Left ventricle myocardium inferior (tissue), 1 donor: ENCODE measurements at regions not wholly inside any gene's neighbourhood (a gene's known extent, or its start where the extent isn't known, plus 50 kb on each side); places are given as distances from the start of the nearest gene placed in this dataset.

Experiments
- DNase-seq: peaks from one replicate; pipeline ENCODE4 v3.0.0-alpha.2; 2020
- H3K27ac ChIP-seq: fragments of 200-600 bp; replicated peaks from 2 replicates; pipeline ENCODE4 v1.8.0; 2021
- H3K27me3 ChIP-seq: fragments of 200-600 bp; 2 replicates; pipeline ENCODE4 v1.8.0; 2021; ENCODE audit warnings: low read depth
- H3K36me3 ChIP-seq: fragments of 200-600 bp; 2 replicates; pipeline ENCODE4 v1.8.0; 2021
- H3K4me1 ChIP-seq: fragments of 200-600 bp; 2 replicates; pipeline ENCODE4 v1.8.0; 2021
- H3K4me3 ChIP-seq: fragments of 200-600 bp; 2 replicates; pipeline ENCODE4 v1.8.0; 2021; ENCODE audit warnings: mild to moderate bottlenecking, moderate library complexity
- H3K9me3 ChIP-seq: fragments of 200-600 bp; replicated peaks from 2 replicates; pipeline ENCODE4 v1.8.0; 2021
- intact Hi-C: fragments of 100-400 bp; cut with micrococcal nuclease; formaldehyde crosslinking; loops from one replicate; pipeline ENCODE4 v1.11.0; 2022
- TF ChIP-seq, protein P1 (sequence below): fragments of 200-600 bp; IDR thresholded peaks from 2 replicates; pipeline ENCODE4 v1.8.0; 2021; ENCODE audit warnings: antibody characterized with exemption, mild to moderate bottlenecking, borderline replicate concordance
- donor health status: DM: no; HTN: yes; CAD: no; lungs with severe emphysema.

DNA sequence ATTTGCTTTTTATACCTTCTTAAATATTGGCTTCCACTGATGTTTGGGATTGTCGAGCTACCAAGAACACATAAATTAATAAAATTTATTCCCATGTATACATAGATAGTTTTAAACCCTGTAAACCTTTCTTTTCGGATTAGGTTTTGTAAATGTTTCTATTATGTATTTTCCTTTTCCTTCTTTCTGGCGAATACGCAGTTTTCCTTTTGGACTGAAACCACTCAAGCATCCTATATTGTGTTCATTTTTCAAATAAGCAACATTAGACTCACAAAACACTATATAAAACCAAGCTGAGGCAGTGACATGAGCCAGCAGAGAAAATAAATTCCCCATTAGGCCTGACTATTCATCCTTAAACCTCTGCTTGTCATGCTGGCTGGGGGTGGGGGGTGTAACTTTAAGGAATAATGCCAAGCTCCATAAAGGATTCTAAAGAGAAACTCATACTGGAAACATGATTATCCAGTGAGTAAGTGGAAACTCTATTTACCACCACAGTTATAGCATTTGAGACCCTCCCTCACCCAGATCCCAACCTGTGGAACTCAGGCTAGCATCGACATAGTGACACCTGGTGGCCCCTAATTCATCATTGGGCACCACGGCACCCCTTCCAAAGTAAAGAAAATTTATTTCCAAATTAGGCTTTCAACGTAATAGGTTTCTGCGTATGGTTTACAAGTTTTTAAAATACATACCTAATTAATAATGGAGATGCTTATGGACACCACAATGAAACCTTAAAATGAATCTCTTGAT, 86.5 kb upstream of the CELF2 start:
- intact Hi-C loops, result no loop called here
- DNase-seq, result no peak
- Histone ChIP-seq H3K27me3 (no peaks in the 10 kb centered on the region), H3K27ac (no peak overlapping the region), H3K4me1 (no peaks in the 10 kb centered on the region), H3K4me3 (no peak overlapping the region), H3K36me3 (no peaks in the 10 kb centered on the region), H3K9me3 (no peaks in the 10 kb centered on the region)
- TF ChIP-seq, protein P1, sequence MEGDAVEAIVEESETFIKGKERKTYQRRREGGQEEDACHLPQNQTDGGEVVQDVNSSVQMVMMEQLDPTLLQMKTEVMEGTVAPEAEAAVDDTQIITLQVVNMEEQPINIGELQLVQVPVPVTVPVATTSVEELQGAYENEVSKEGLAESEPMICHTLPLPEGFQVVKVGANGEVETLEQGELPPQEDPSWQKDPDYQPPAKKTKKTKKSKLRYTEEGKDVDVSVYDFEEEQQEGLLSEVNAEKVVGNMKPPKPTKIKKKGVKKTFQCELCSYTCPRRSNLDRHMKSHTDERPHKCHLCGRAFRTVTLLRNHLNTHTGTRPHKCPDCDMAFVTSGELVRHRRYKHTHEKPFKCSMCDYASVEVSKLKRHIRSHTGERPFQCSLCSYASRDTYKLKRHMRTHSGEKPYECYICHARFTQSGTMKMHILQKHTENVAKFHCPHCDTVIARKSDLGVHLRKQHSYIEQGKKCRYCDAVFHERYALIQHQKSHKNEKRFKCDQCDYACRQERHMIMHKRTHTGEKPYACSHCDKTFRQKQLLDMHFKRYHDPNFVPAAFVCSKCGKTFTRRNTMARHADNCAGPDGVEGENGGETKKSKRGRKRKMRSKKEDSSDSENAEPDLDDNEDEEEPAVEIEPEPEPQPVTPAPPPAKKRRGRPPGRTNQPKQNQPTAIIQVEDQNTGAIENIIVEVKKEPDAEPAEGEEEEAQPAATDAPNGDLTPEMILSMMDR, result peak; percentile 35

DNA sequence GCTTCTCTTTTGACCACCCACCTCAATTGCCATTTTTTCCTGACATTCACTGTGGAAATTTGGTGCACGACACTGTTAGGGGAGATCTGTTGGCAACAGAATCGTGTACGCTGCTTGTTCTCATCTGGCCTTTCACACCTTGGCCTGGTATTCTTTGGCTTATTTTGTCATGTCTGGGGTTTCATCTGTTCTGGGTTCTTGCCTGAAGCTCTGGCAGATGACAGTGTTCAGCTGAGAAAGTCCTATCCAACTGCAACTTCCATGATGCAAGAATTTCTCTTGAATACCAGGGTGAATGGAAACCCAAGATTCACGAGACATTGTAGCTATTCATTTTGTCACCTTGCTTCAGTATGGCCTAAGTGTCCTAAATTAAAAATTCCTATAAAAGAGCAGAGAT, 82.6 kb upstream of the CELF2 start:
- no peaks in the 10 kb centered on the region for H3K4me1 ChIP-seq
- intact Hi-C loops, result no loop called here
- no peaks in the 10 kb centered on the region for H3K36me3 ChIP-seq
- no peak for DNase-seq
- H3K27me3 ChIP-seq, result no peaks in the 10 kb centered on the region
- peaks cover 3% of the 10 kb centered on the region for H3K9me3 ChIP-seq
- no peak overlapping the region for H3K4me3 ChIP-seq
- no peak overlapping the region for H3K27ac ChIP-seq
- TF ChIP-seq, protein P1, result no peak

DNA sequence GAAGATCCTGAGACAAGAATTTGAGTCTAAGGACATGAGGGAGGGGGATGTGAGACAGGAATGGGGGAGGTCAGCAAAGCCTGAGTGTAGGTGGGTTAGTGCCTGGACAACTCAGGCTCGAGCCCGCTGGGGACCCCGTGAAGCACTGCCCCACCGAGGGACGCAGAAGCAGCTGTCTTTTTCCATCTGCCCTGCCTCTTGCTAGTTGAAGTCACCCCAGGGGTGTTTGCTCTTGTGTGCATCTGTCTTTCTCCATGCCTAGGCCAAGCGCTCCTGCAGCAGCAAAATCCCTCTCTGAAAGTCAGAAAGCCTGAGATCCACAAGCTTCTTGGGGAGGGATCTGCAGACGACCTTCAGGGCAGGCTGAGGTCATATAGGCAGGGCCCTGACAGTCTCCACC, 79.0 kb upstream of the CELF2 start:
- Histone ChIP-seq H3K27ac (no peak overlapping the region), H3K9me3 (peaks cover 16% of the 10 kb centered on the region), H3K4me1 (no peaks in the 10 kb centered on the region), H3K27me3 (no peaks in the 10 kb centered on the region), H3K4me3 (no peak overlapping the region), H3K36me3 (no peaks in the 10 kb centered on the region)
- intact Hi-C loops, result no loop called here
- TF ChIP-seq, protein P1, result no peak
- DNase-seq, result no peak

DNA sequence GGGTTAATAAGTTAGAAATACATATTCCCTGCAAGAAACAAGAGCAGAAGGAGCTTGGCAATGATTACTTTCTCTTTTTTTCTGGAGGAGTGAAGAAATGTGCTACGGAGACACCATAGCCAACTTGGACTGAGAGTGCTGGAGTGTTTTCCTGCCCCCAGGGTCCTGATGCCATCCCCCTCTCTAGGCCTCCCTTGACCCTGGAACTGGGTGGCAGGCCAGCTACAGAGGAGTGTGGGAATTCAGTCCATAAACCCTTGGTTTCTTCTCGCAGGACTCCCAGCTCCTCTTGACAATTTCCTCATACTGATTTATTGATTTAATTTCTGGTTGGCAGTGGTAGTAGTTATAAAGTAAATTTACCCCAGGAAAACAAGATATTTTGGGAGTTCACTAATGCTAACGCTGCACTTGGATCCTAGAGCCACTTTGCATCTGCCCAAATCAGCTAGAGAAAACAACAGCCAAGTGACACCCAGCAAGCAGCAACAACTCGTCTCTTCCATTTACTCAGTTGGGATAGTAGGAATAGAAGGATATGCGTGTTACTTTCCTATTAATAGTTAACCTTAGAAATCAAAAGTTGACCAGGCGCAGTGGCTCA, 76.4 kb upstream of the CELF2 start:
- intact Hi-C loops, result no loop called here
- Histone ChIP-seq H3K4me3 (no peak overlapping the region), H3K9me3 (peaks cover 24% of the 10 kb centered on the region), H3K36me3 (no peaks in the 10 kb centered on the region), H3K27me3 (no peaks in the 10 kb centered on the region), H3K27ac (no peak overlapping the region), H3K4me1 (no peaks in the 10 kb centered on the region)
- DNase-seq, result no peak
- TF ChIP-seq, protein P1, result no peak

DNA sequence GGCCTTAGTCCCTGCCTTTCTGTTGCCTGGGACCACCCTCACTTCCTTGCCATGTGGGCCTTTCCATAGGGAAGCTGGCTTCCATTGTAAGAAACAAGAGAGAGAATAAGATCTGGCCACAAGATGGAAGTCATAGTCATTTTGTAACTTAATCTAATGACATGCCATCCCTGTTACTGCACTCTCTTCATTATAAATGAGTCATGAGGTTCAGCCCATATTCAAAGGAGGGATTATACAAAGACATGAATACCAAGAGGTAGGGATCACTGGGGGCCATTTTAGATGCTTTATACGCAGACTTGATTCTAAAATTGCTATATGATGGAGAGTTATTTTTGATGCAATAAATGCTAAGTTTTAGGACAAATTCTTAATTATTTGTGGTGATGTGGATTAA, 75.2 kb upstream of the CELF2 start:
- no peak overlapping the region for H3K27ac ChIP-seq
- DNase-seq, result no peak
- no peaks in the 10 kb centered on the region for H3K36me3 ChIP-seq
- intact Hi-C loops, result no loop called here
- no peaks in the 10 kb centered on the region for H3K27me3 ChIP-seq
- TF ChIP-seq, protein P1, result no peak
- peaks cover 24% of the 10 kb centered on the region for H3K9me3 ChIP-seq
- no peak overlapping the region for H3K4me3 ChIP-seq
- H3K4me1 ChIP-seq, result no peaks in the 10 kb centered on the region
